HCT116 (cell line): ENCODE measurements at regions not wholly inside any gene's neighbourhood (a gene's known extent, or its start where the extent isn't known, plus 50 kb on each side); places are given as distances from the start of the nearest gene placed in this dataset.

Source experiments
- ATAC-seq: fragments of 200-7000 bp; cut with Tn5 transposase; 2 replicates; pipeline ENCODE4 v1.9.1; 2020; ENCODE audit warnings: mild to moderate bottlenecking, moderate library complexity
- BruUV-seq: library from RNA; stranded (reverse); fragments of 400-500 nt; replicated peaks from 2 replicates; lab custom pipeline; 2021; lab: Mats Ljungman, UMichigan
- CTCF ChIA-PET: fragments of 300-600 bp; sonication (Branson Sonifier 250); formaldehyde crosslinking; loops from one replicate; lab custom pipeline; 2021; ENCODE audit warnings: antibody characterized with exemption; lab: Charles Lee
- POLR2A ChIA-PET: fragments of 300-600, 350-600 bp; sonication (Branson Sonifier 250); formaldehyde crosslinking; loops from one replicate; lab custom pipeline; 2021; ENCODE audit warnings: antibody characterized with exemption; lab: Charles Lee
- RAD21 ChIA-PET, 2 experiments: fragments of 300-600 bp; sonication (Branson Sonifier 250); formaldehyde crosslinking; loops; one replicate each; lab custom pipeline; 2023; ENCODE audit warnings: low total read pairs in 2 of 2; ENCODE audit not compliant: uncharacterized antibody in 2 of 2, unreplicated experiment in 2 of 2, low non-redundant PET in 1 of 2; lab: Charles Lee
- DNase-seq: peaks from one replicate; pipeline ENCODE4 v3.0.0-alpha.2; 2010; ENCODE audit warnings: low read depth, low spot score
- H2AFZ ChIP-seq: fragments of 200-600 bp; shearing (Covaris generic), sonication (generic); 2 replicates; pipeline ENCODE4 v1.6.1; 2017; ENCODE audit warnings: low read depth, mixed run types, mixed read lengths, antibody characterized with exemption, low read length; ENCODE audit not compliant: poor library complexity, severe bottlenecking
- H3K27ac ChIP-seq: 2 replicates; pipeline ENCODE4 v1.5.1; 2012; ENCODE audit warnings: low read depth, low read length
- H3K27me3 ChIP-seq: fragments of 200-600 bp; sonication (generic); 2 replicates; pipeline ENCODE4 v1.6.1; 2016; ENCODE audit warnings: mixed run types, low read length, mixed read lengths; ENCODE audit not compliant: insufficient read depth
- H3K36me3 ChIP-seq, 2 experiments: fragments of 200-500 bp in 1 of 2; fragments of 200-600 bp in 1 of 2; sonication (Bioruptor generic) in 1 of 2; sonication (generic) in 1 of 2; 2 replicates each; pipeline versions ENCODE4 v1.5.1 to v1.6.1; 2014 to 2016; ENCODE audit warnings: low read length in 2 of 2, inconsistent platforms in 1 of 2, mixed read lengths in 1 of 2, mixed run types in 1 of 2; ENCODE audit not compliant: insufficient read depth in 2 of 2, control insufficient read depth in 1 of 2
- H3K4me1 ChIP-seq, 2 experiments: fragments of 200-600 bp in 1 of 2; sonication (generic) in 1 of 2; 2 replicates each; pipeline versions ENCODE4 v1.5.1 to v1.6.1; 2012 to 2017; ENCODE audit warnings: low read length in 2 of 2, inconsistent platforms in 1 of 2, mild to moderate bottlenecking in 1 of 2, mixed read lengths in 1 of 2, mixed run types in 1 of 2, moderate library complexity in 1 of 2; ENCODE audit not compliant: insufficient read depth in 2 of 2, control insufficient read depth in 1 of 2
- H3K4me2 ChIP-seq: fragments of 200-600 bp; sonication (generic); 2 replicates; pipeline ENCODE4 v1.6.1; 2017; ENCODE audit warnings: mixed run types, low read length, mixed read lengths
- H3K4me3 ChIP-seq, 2 experiments: fragments of 200-600 bp in 1 of 2; sonication (generic) in 1 of 2; replicated peaks in 1 of 2; 2 replicates each; pipeline ENCODE4 v1.5.1; 2011 to 2016; ENCODE audit warnings: low read length in 2 of 2, control low read depth in 1 of 2, low read depth in 1 of 2, mild to moderate bottlenecking in 1 of 2, mixed read lengths in 1 of 2, mixed run types in 1 of 2
- H3K79me2 ChIP-seq: fragments of 200-600 bp; sonication (generic); 2 replicates; pipeline ENCODE4 v1.6.1; 2017; ENCODE audit warnings: mild to moderate bottlenecking, mixed run types, low read length, moderate library complexity, mixed read lengths; ENCODE audit not compliant: insufficient read depth
- H3K9ac ChIP-seq: fragments of 200-600 bp; sonication (generic); 2 replicates; pipeline ENCODE4 v1.6.1; 2016; ENCODE audit warnings: low read length, mixed read lengths
- H3K9me2 ChIP-seq: fragments of 200-600 bp; sonication (generic), shearing (Covaris generic); 2 replicates; pipeline ENCODE4 v1.6.1; 2017; ENCODE audit warnings: mixed run types, mild to moderate bottlenecking, moderate library complexity; ENCODE audit not compliant: insufficient read depth
- H3K9me3 ChIP-seq, 2 experiments: fragments of 200-500 bp in 1 of 2; fragments of 200-600 bp in 1 of 2; sonication (Bioruptor generic) in 1 of 2; sonication (generic) in 1 of 2; 2 replicates each; pipeline ENCODE4 v1.6.1; 2014 to 2017; ENCODE audit warnings: low read length in 2 of 2, mixed read lengths in 2 of 2, inconsistent platforms in 1 of 2, low read depth in 1 of 2, mild to moderate bottlenecking in 1 of 2, mixed run types in 1 of 2, moderate library complexity in 1 of 2; ENCODE audit not compliant: control insufficient read depth in 1 of 2, insufficient read depth in 1 of 2
- H4K20me1 ChIP-seq: fragments of 200-600 bp; sonication (generic), shearing (Covaris generic); 2 replicates; pipeline ENCODE4 v1.6.1; 2017; ENCODE audit warnings: mixed run types, mild to moderate bottlenecking, moderate library complexity; ENCODE audit not compliant: insufficient read depth
- CBX3 ChIP-seq: IDR thresholded peaks from 2 replicates; pipeline ENCODE4 v1.6.1; 2012; ENCODE audit warnings: low read depth
- JUND ChIP-seq: IDR thresholded peaks from 2 replicates; pipeline ENCODE4 v1.6.1; 2012
- POLR2A ChIP-seq: IDR thresholded peaks from 2 replicates; pipeline ENCODE4 v1.7.0; 2011; ENCODE audit warnings: borderline replicate concordance; ENCODE audit not compliant: insufficient read depth, insufficient read length; ENCODE audit errors: extremely low read depth
- POLR2AphosphoS5 ChIP-seq: IDR thresholded peaks from 2 replicates; pipeline ENCODE4 v1.6.1; 2011; ENCODE audit warnings: mild to moderate bottlenecking, low read depth, low read length, moderate library complexity
- RAD21 ChIP-seq: IDR thresholded peaks from 2 replicates; pipeline ENCODE4 v1.6.1; 2012; ENCODE audit warnings: low read depth, mild to moderate bottlenecking
- SP1 ChIP-seq: IDR thresholded peaks from 2 replicates; pipeline ENCODE4 v1.6.1; 2012; ENCODE audit warnings: low read depth
- TCF7L2 ChIP-seq: IDR thresholded peaks from 2 replicates; pipeline ENCODE4 v1.7.0; 2011; ENCODE audit warnings: borderline replicate concordance, inconsistent platforms; ENCODE audit not compliant: insufficient read depth, insufficient read length; ENCODE audit errors: extremely low read depth
- ZFX ChIP-seq: fragments of 450-650 bp; IDR thresholded peaks from 2 replicates; pipeline ENCODE4 v1.6.1; 2017
- intact Hi-C: fragments of 100-400 bp; cut with micrococcal nuclease; formaldehyde crosslinking; loops from 2 replicates; pipeline ENCODE4 v1.10.0; 2022
- TF ChIP-seq, protein P1 (sequence below): IDR thresholded peaks from 2 replicates; pipeline ENCODE4 v1.6.1; 2012; ENCODE audit warnings: low read depth
- TF ChIP-seq, protein P2 (sequence below): IDR thresholded peaks from 2 replicates; pipeline ENCODE4 v1.6.1; 2012

DNA sequence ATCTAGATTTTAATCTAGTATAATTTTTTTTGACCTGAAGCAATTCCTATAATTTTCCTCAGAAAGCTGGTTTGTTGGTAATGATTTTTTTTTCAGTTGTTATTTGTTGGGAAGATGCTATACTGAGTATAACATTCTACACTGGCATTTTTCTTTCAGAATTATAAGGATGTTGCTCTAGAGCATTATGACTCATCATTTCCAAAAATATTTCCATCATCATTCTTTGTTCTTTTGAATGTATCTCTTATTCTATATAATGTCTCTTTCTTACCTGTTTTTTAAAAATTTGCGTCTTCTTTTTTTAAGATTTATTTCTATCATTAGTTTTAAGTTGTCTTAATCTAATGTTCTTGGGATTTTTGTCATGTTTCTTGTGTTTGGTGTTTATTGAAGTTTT, 356.5 kb upstream of the KCND2 start:
- intact Hi-C loops = no loop called here
- TF ChIP-seq ZFX (no peak), JUND (no peak), SP1 (no peak), POLR2A (no peak), POLR2AphosphoS5 (no peak), TCF7L2 (no peak), RAD21 (no peak), CBX3 (no peak)
- TF ChIP-seq, protein P1, sequence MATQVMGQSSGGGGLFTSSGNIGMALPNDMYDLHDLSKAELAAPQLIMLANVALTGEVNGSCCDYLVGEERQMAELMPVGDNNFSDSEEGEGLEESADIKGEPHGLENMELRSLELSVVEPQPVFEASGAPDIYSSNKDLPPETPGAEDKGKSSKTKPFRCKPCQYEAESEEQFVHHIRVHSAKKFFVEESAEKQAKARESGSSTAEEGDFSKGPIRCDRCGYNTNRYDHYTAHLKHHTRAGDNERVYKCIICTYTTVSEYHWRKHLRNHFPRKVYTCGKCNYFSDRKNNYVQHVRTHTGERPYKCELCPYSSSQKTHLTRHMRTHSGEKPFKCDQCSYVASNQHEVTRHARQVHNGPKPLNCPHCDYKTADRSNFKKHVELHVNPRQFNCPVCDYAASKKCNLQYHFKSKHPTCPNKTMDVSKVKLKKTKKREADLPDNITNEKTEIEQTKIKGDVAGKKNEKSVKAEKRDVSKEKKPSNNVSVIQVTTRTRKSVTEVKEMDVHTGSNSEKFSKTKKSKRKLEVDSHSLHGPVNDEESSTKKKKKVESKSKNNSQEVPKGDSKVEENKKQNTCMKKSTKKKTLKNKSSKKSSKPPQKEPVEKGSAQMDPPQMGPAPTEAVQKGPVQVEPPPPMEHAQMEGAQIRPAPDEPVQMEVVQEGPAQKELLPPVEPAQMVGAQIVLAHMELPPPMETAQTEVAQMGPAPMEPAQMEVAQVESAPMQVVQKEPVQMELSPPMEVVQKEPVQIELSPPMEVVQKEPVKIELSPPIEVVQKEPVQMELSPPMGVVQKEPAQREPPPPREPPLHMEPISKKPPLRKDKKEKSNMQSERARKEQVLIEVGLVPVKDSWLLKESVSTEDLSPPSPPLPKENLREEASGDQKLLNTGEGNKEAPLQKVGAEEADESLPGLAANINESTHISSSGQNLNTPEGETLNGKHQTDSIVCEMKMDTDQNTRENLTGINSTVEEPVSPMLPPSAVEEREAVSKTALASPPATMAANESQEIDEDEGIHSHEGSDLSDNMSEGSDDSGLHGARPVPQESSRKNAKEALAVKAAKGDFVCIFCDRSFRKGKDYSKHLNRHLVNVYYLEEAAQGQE = no peak
- TF ChIP-seq, protein P2, sequence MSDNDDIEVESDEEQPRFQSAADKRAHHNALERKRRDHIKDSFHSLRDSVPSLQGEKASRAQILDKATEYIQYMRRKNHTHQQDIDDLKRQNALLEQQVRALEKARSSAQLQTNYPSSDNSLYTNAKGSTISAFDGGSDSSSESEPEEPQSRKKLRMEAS = no peak
- Histone ChIP-seq H3K4me3 (no peak overlapping the region), H2AFZ (no peak overlapping the region), H3K4me1 (no peaks in the 10 kb centered on the region), H4K20me1 (no peaks in the 10 kb centered on the region), H3K9me3 (no peaks in the 10 kb centered on the region), H3K4me2 (no peak overlapping the region), H3K79me2 (no peaks in the 10 kb centered on the region), H3K27me3 (no peaks in the 10 kb centered on the region), H3K36me3 (no peaks in the 10 kb centered on the region), H3K9me2 (0 out of 2 replicates have a peak, but pooled peaks cover 4% of the 10 kb centered on the region), H3K9ac (no peak overlapping the region), H3K27ac (no peak overlapping the region)
- ChIA-PET RAD21 (no interaction called here), CTCF (no interaction called here), POLR2A (no interaction called here)
- no TSS peak for BruUV-seq
- DNase-seq (no peak), ATAC-seq (no peak)
